Testis (tissue), 2 donors: ENCODE measurements at regions not wholly inside any gene's neighbourhood (a gene's known extent, or its start where the extent isn't known, plus 50 kb on each side); places are given as distances from the start of the nearest gene placed in this dataset.
"Not testable (repeated sequence)": the region's sequence is repeated elsewhere in the genome, so short reads cannot be mapped to it uniquely, and the experiment has no call there.

Experiments used
- CTCF ChIP-seq, 3 experiments: fragments of 450-650 bp in 2 of 3; fragments of 200-600 bp in 1 of 3; sonication (generic) in 1 of 3; IDR thresholded peaks; one replicate each; pipeline ENCODE4 v1.5.1; 2016 to 2019; ENCODE audit warnings: antibody characterized with exemption in 3 of 3, mild to moderate bottlenecking in 2 of 3, moderate library complexity in 1 of 3
- POLR2A ChIP-seq: fragments of 450-650 bp; IDR thresholded peaks from one replicate; pipeline ENCODE4 v1.6.1; 2017; ENCODE audit warnings: antibody characterized with exemption, mild to moderate bottlenecking, moderate library complexity

GRCh38 chr13:18214689-18215088, 966.9 kb downstream of the TUBA3C start:
- not testable (repeated sequence) for TF ChIP-seq CTCF (IDR thresholded peaks at IDR 0.05); POLR2A
